ENCODE measurements at regions not wholly inside any gene's neighbourhood (a gene's known extent, or its start where the extent isn't known, plus 50 kb on each side); places are given as distances from the start of the nearest gene placed in this dataset.

DNA sequence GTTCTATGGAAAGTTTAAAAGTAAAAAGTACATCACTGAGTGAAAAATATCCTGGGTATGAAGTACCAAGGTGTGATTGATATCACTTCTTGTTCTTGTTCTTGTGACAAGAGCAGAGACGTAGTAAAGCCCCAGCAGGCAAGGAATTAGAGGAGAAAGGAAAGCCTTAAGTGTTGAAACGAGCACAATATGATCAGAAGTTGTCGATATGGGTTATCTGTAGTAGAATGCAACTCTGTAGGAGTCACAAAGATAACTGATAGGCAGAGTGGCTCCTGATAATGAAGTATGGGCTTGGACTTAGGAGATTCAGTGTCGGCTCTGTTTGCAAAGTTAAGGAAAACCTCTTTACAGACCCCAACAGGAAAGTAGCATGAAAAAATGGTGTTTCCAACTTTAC, 1179.1 kb downstream of the DTWD2 start:
- intact Hi-C loops (cut with DNase I; ENCODE audit: low total_unique reads), result no loop called here
- H3K4me1 ChIP-seq, result no peaks in the 10 kb centered on the region
- no peaks in the 10 kb centered on the region for H3K27me3 ChIP-seq (replicated peaks in 1 of 7)
- 66 to 77% (median 70%) methylated on average over 4 of the region's 4 CpGs for WGBS, 5 donors
- no peak overlapping the region for H3K4me3 ChIP-seq
- DNase-seq, result no peak
- H3K36me3 ChIP-seq, result no peaks in the 10 kb centered on the region
- H3K27ac ChIP-seq, result no peak overlapping the region
- H3K9me3 ChIP-seq, result peaks cover 0 to 4% (median 0%) of the 10 kb centered on the region in 8 donors
- no peak for TF ChIP-seq POLR2AphosphoS5 (IDR thresholded peaks at IDR 0.05)
- TF ChIP-seq POLR2A (IDR thresholded peaks at IDR 0.05), result no peak
- TF ChIP-seq, protein P1, sequence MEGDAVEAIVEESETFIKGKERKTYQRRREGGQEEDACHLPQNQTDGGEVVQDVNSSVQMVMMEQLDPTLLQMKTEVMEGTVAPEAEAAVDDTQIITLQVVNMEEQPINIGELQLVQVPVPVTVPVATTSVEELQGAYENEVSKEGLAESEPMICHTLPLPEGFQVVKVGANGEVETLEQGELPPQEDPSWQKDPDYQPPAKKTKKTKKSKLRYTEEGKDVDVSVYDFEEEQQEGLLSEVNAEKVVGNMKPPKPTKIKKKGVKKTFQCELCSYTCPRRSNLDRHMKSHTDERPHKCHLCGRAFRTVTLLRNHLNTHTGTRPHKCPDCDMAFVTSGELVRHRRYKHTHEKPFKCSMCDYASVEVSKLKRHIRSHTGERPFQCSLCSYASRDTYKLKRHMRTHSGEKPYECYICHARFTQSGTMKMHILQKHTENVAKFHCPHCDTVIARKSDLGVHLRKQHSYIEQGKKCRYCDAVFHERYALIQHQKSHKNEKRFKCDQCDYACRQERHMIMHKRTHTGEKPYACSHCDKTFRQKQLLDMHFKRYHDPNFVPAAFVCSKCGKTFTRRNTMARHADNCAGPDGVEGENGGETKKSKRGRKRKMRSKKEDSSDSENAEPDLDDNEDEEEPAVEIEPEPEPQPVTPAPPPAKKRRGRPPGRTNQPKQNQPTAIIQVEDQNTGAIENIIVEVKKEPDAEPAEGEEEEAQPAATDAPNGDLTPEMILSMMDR (IDR thresholded peaks at IDR 0.05 in 8 of 11, conservative IDR thresholded peaks at IDR 0.05 in 3 of 11), result no peak

DNA sequence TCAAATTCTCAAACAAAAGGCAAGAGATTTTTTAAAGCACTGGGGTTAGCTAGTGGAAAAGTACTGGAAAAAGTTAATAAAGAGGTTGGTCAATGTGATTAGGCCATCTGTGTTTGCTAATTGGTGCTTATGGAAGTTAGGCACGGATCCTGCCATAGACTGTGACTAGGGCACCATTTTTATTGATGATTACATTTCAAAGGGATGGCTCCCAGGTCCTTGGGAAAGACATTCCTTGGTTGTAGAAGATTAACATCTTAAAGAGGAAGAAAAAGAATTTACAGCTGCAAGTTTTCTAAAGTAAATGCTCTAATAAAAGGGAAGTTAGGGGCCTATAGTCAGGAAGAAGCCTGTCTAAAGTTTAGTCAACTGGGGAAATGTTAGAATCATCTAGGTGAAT, 1183.3 kb downstream of the DTWD2 start:
- no peak for TF ChIP-seq POLR2AphosphoS5 (IDR thresholded peaks at IDR 0.05)
- TF ChIP-seq, protein P1 (IDR thresholded peaks at IDR 0.05 in 8 of 11, conservative IDR thresholded peaks at IDR 0.05 in 3 of 11), result no peak
- no peak for TF ChIP-seq POLR2A (IDR thresholded peaks at IDR 0.05)
- WGBS, 5 donors, result 47 to 80% (median 58%) methylated on average over 1 of the region's 1 CpG

DNA sequence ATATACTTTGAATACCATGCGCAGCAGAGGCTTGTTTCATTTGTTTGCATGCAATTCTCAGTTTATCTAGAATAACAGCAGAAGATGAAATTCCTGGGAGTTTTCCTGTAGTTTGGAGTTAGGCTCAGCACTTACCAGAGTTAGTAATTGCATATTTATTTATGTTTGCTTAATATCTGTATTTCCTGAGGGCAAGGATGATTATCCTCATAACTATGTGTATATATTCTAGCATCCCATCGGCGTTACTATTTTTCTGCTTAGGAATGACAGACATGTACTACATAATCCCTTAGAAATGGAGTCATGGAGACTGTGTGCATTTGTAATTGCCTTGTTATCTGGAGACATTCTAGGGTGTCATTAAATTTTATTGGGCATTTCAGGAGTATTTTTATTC, 1184.8 kb downstream of the DTWD2 start:
- intact Hi-C loops (cut with DNase I; ENCODE audit: low total_unique reads), result no loop called here
- H3K4me3 ChIP-seq, result no peak overlapping the region
- TF ChIP-seq, protein P1 (IDR thresholded peaks at IDR 0.05 in 8 of 11, conservative IDR thresholded peaks at IDR 0.05 in 3 of 11), result no peak
- no peak for TF ChIP-seq POLR2AphosphoS5 (IDR thresholded peaks at IDR 0.05)
- TF ChIP-seq POLR2A (IDR thresholded peaks at IDR 0.05), result no peak

More for the DNA sequence above, 1183.3 kb downstream of the DTWD2 start:
- Histone ChIP-seq H3K27me3 (replicated peaks in 1 of 7) (no peaks in the 10 kb centered on the region), H3K36me3 (no peaks in the 10 kb centered on the region), H3K4me1 (no peaks in the 10 kb centered on the region), H3K27ac (no peak overlapping the region), H3K9me3 (peaks cover 0 to 13% (median 0%) of the 10 kb centered on the region in 8 donors), H3K4me3 (no peak overlapping the region)
- intact Hi-C loops (cut with DNase I; ENCODE audit: low total_unique reads), result no loop called here
- DNase-seq, result no peak

DNA sequence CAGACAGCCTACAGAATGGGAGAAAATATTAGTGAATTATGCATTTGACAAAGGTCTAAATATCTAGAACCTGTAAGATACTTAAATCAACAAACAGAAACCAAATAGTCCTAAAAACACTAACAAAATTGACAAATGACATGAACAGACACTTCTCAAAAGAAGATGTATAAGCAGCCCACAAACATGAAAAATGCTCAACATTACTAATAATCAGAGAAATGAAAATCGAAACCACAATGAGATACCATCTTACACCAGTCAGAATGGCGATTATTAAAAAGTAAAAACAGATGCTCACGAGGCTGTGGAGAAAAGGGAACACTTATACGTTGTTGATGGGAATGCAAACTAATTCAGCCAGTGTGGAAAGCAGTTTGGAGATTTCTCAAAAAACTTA, 1186.8 kb downstream of the DTWD2 start:
- intact Hi-C loops (cut with DNase I; ENCODE audit: low total_unique reads), result no loop called here
- no peak overlapping the region for H3K27ac ChIP-seq
- TF ChIP-seq POLR2AphosphoS5 (IDR thresholded peaks at IDR 0.05) (no peak), POLR2A (IDR thresholded peaks at IDR 0.05) (no peak)
- TF ChIP-seq, protein P1 (IDR thresholded peaks at IDR 0.05 in 8 of 11, conservative IDR thresholded peaks at IDR 0.05 in 3 of 11), result no peak
- WGBS, 5 donors, result 83 to 94% (median 86%) methylated on average over 4 of the region's 4 CpGs
- no peak overlapping the region for H3K4me3 ChIP-seq
- DNase-seq, result no peak
- no peaks in the 10 kb centered on the region for H3K27me3 ChIP-seq (replicated peaks in 1 of 7)
- no peaks in the 10 kb centered on the region for H3K36me3 ChIP-seq
- H3K4me1 ChIP-seq, result no peaks in the 10 kb centered on the region
- H3K9me3 ChIP-seq, result peaks cover 0 to 13% (median 0%) of the 10 kb centered on the region in 8 donors

More for the DNA sequence above, 1184.8 kb downstream of the DTWD2 start:
- Histone ChIP-seq H3K36me3 (no peaks in the 10 kb centered on the region), H3K27ac (no peak overlapping the region), H3K9me3 (peaks cover 0 to 13% (median 0%) of the 10 kb centered on the region in 8 donors), H3K4me1 (no peaks in the 10 kb centered on the region), H3K27me3 (replicated peaks in 1 of 7) (no peaks in the 10 kb centered on the region)
- 90 to 95% (median 94%) methylated on average over 3 of the region's 3 CpGs for WGBS, 5 donors
- DNase-seq, result no peak

Data from spleen (tissue), 11 donors.